GM18520 (cell line): ENCODE measurements at regions not wholly inside any gene's neighbourhood (a gene's known extent, or its start where the extent isn't known, plus 50 kb on each side); places are given as distances from the start of the nearest gene placed in this dataset.

ENCODE experiments used
- ATAC-seq: cut with Tn5 transposase; IDR thresholded peaks from one replicate; pipeline ENCODE4 v1.9.1; 2021; ENCODE audit not compliant: unreplicated experiment

GRCh38 chr7:12120632-12121031 lies 90.5 kb upstream of the TMEM106B start:
- ATAC-seq = no peak

- ATAC-seq = no peak
Observed at GRCh38 chr7:12123172-12123571, 87.9 kb upstream of the TMEM106B start.

- ATAC-seq = no peak
Observed at GRCh38 chr7:12124028-12124427, 87.1 kb upstream of the TMEM106B start.

- no peak for ATAC-seq
Observed at GRCh38 chr7:12127455-12127854, 83.6 kb upstream of the TMEM106B start.

GRCh38 chr7:12130609-12131008 lies 80.5 kb upstream of the TMEM106B start:
- no peak for ATAC-seq

GRCh38 chr7:12131122-12131521 lies 80.0 kb upstream of the TMEM106B start:
- no peak for ATAC-seq

GRCh38 chr7:12133865-12134264 lies 77.2 kb upstream of the TMEM106B start:
- ATAC-seq = no peak

- no peak for ATAC-seq
Observed at GRCh38 chr7:12136523-12136922, 74.6 kb upstream of the TMEM106B start.

- no peak for ATAC-seq
Observed at GRCh38 chr7:12137283-12137682, 73.8 kb upstream of the TMEM106B start.

GRCh38 chr7:12138421-12138820 lies 72.7 kb upstream of the TMEM106B start:
- no peak for ATAC-seq

GRCh38 chr7:12139416-12139815 lies 71.7 kb upstream of the TMEM106B start:
- no peak for ATAC-seq

GRCh38 chr7:12146813-12147212 lies 64.3 kb upstream of the TMEM106B start:
- no peak for ATAC-seq

- ATAC-seq = no peak
Observed at GRCh38 chr7:12152196-12152918, 58.7 kb upstream of the TMEM106B start.

GRCh38 chr7:12154119-12154518 lies 57.0 kb upstream of the TMEM106B start:
- no peak for ATAC-seq

- no peak for ATAC-seq
Observed at GRCh38 chr7:12157517-12157916, 53.6 kb upstream of the TMEM106B start.

- no peak for ATAC-seq
Observed at GRCh38 chr7:12158334-12159060, 52.6 kb upstream of the TMEM106B start.

GRCh38 chr7:12161146-12161545 lies 49.9 kb upstream of the TMEM106B start:
- no peak for ATAC-seq
